Ishikawa (cell line): ENCODE measurements at regions not wholly inside any gene's neighbourhood (a gene's known extent, or its start where the extent isn't known, plus 50 kb on each side); places are given as distances from the start of the nearest gene placed in this dataset.

Experiments
- CEBPB ChIP-seq: IDR thresholded peaks from 2 replicates; pipeline ENCODE4 v1.6.1; 2012
- CREB1 ChIP-seq: IDR thresholded peaks from 2 replicates; pipeline ENCODE4 v1.6.1; 2012; ENCODE audit warnings: low read depth
- EGR1 ChIP-seq: IDR thresholded peaks from 2 replicates; pipeline ENCODE4 v1.6.1; 2012
- EP300 ChIP-seq: IDR thresholded peaks from 2 replicates; pipeline ENCODE4 v1.6.1; 2012; ENCODE audit warnings: borderline replicate concordance
- FOXM1 ChIP-seq: IDR thresholded peaks from 2 replicates; pipeline ENCODE4 v1.6.1; 2012; ENCODE audit warnings: low read depth, borderline replicate concordance
- NFIC ChIP-seq: IDR thresholded peaks from 2 replicates; pipeline ENCODE4 v1.6.1; 2012
- RAD21 ChIP-seq: IDR thresholded peaks from 2 replicates; pipeline ENCODE4 v1.6.1; 2012; ENCODE audit warnings: low read depth
- TAF1 ChIP-seq: IDR thresholded peaks from 2 replicates; pipeline ENCODE4 v1.6.1; 2012; ENCODE audit warnings: low read depth, mild to moderate bottlenecking
- TCF12 ChIP-seq: IDR thresholded peaks from 2 replicates; pipeline ENCODE4 v1.6.1; 2012; ENCODE audit warnings: low read depth
- TEAD4 ChIP-seq: IDR thresholded peaks from 2 replicates; pipeline ENCODE4 v1.6.1; 2012
- YY1 ChIP-seq: IDR thresholded peaks from 2 replicates; pipeline ENCODE4 v1.6.1; 2012; ENCODE audit warnings: low read depth
- ZBTB7A ChIP-seq: IDR thresholded peaks from 2 replicates; pipeline ENCODE4 v1.6.1; 2012; ENCODE audit warnings: low read depth
- TF ChIP-seq, protein P1 (sequence below): IDR thresholded peaks from 2 replicates; pipeline ENCODE4 v1.6.1; 2012
- TF ChIP-seq, protein P2 (sequence below): IDR thresholded peaks from 2 replicates; pipeline ENCODE4 v1.6.1; 2012; ENCODE audit warnings: low read depth, mild to moderate bottlenecking
- TF ChIP-seq, protein P3 (sequence below): IDR thresholded peaks from 2 replicates; pipeline ENCODE4 v1.6.1; 2012

DNA sequence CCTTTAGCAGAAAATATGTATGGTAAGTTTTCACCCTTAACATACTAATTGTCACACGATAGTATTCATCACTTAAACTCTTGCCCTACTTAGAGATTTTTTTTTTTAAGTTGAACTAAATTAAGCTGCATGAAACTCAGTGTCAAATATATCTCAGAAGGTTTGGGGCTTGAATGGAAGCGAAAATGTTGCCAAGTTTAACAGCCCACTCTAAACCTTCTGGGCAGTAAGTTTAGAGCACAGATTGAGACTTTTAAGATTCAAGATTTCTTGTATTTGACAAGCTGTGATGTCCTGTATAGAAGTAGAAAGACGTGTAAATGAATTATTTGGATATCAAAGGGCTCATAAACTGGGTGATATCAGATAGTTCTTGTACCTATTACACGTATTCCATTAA lies 287.3 kb upstream of the FLRT2 start:
- TF ChIP-seq, protein P1, sequence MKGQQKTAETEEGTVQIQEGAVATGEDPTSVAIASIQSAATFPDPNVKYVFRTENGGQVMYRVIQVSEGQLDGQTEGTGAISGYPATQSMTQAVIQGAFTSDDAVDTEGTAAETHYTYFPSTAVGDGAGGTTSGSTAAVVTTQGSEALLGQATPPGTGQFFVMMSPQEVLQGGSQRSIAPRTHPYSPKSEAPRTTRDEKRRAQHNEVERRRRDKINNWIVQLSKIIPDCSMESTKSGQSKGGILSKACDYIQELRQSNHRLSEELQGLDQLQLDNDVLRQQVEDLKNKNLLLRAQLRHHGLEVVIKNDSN: no peak
- TF ChIP-seq YY1: no peak
- TF ChIP-seq, protein P2, sequence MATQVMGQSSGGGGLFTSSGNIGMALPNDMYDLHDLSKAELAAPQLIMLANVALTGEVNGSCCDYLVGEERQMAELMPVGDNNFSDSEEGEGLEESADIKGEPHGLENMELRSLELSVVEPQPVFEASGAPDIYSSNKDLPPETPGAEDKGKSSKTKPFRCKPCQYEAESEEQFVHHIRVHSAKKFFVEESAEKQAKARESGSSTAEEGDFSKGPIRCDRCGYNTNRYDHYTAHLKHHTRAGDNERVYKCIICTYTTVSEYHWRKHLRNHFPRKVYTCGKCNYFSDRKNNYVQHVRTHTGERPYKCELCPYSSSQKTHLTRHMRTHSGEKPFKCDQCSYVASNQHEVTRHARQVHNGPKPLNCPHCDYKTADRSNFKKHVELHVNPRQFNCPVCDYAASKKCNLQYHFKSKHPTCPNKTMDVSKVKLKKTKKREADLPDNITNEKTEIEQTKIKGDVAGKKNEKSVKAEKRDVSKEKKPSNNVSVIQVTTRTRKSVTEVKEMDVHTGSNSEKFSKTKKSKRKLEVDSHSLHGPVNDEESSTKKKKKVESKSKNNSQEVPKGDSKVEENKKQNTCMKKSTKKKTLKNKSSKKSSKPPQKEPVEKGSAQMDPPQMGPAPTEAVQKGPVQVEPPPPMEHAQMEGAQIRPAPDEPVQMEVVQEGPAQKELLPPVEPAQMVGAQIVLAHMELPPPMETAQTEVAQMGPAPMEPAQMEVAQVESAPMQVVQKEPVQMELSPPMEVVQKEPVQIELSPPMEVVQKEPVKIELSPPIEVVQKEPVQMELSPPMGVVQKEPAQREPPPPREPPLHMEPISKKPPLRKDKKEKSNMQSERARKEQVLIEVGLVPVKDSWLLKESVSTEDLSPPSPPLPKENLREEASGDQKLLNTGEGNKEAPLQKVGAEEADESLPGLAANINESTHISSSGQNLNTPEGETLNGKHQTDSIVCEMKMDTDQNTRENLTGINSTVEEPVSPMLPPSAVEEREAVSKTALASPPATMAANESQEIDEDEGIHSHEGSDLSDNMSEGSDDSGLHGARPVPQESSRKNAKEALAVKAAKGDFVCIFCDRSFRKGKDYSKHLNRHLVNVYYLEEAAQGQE: no peak
- TF ChIP-seq FOXM1: no peak
- TF ChIP-seq ZBTB7A: no peak
- no peak for TF ChIP-seq EP300
- TF ChIP-seq CREB1: no peak
- no peak for TF ChIP-seq NFIC
- no peak for TF ChIP-seq EGR1
- TF ChIP-seq RAD21: no peak
- no peak for TF ChIP-seq CEBPB
- no peak for TF ChIP-seq TCF12
- no peak for TF ChIP-seq TAF1
- TF ChIP-seq, protein P3, sequence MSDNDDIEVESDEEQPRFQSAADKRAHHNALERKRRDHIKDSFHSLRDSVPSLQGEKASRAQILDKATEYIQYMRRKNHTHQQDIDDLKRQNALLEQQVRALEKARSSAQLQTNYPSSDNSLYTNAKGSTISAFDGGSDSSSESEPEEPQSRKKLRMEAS: no peak
- no peak for TF ChIP-seq TEAD4

DNA sequence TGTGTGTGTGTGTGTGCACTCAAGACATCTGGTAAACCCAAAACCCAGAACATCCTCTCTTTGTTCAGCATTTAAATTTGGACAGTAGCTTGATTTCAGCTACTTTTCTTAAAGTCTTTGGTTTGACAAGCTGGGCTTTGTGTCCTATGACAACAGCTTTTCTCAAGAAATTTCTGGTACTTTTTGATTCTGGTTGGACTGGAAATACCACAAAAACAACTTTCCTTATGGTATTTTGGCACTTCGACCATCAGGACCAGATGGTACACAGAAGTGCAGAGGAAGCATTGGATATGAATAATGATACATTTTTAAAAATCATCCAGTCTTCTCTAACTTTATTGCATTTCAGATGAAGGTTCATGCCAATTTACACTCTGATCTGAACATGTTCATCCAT lies 286.6 kb upstream of the FLRT2 start:
- TF ChIP-seq CREB1 (no peak), RAD21 (no peak), EGR1 (no peak), EP300 (no peak), NFIC (no peak), TAF1 (no peak), YY1 (no peak), TCF12 (no peak), FOXM1 (no peak)
- TF ChIP-seq, protein P1: no peak

DNA sequence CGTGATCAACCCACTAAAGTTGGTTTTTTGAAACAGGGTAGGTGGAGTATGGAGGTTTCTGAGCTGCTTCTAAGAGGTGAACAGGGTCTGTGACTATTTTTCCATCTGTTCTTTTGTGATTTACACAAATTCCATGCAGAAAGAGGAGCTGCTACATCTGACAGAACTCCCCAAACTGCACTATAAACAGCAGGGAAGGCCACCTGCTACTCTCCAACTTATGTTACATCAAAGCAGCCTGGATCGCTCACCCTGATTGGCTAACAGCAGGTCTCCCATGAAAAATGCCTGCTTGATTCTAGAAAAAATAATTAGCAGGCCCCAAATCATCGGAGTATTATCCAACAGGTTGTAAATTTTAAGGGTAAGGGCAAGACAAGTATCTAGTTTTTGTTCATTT lies 282.9 kb upstream of the FLRT2 start:
- no peak for TF ChIP-seq ZBTB7A
- TF ChIP-seq EP300: 0 out of 2 replicates have a peak, but pooled peaks have one; percentile 16

DNA sequence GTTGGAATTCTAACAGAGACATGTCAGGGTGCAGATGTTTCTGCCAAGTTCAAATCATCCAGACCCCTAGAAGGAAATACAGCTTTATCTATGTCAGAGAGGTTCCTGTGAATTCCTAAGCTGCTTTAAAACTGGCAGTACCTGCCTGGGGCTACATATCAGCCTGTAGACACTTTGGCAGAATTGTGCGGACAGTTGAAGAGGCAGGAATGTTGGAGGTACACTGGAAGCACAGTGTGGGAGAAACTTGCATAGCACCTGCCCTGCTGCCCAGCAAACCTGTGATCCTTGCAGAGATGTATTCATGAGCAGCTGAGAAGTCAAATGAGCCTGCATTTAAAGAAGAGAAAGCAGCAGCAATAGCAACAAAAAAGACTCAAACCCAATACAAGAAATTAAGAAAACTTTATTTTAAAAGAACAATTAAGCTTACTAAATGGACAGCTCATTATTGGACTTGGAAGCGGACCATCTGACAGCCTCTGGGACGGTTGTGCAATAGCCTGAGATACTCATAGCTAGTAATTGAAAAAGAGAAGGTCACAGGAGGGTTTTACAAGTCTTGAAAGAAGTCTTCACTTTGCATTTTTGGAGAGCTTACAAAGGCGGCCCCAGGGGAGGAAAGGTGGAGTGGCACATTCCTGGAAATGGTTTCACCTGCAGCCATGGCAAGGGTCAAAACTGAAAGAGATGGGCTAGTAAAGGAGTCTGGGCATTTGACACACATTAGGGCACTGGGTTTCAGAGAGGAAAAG lies 280.9 kb upstream of the FLRT2 start:
- TF ChIP-seq TEAD4 (peak; percentile 79), TCF12 (no peak), EP300 (peak; percentile 62; the same call in 1 of the 2 replicates), FOXM1 (no peak), CREB1 (no peak), YY1 (no peak), EGR1 (no peak), RAD21 (no peak), ZBTB7A (no peak), TAF1 (no peak), NFIC (peak; percentile 35; the same call in 1 of the 2 replicates), CEBPB (peak; percentile 85)
- TF ChIP-seq, protein P2: no peak
- TF ChIP-seq, protein P3: no peak
- TF ChIP-seq, protein P1: no peak

DNA sequence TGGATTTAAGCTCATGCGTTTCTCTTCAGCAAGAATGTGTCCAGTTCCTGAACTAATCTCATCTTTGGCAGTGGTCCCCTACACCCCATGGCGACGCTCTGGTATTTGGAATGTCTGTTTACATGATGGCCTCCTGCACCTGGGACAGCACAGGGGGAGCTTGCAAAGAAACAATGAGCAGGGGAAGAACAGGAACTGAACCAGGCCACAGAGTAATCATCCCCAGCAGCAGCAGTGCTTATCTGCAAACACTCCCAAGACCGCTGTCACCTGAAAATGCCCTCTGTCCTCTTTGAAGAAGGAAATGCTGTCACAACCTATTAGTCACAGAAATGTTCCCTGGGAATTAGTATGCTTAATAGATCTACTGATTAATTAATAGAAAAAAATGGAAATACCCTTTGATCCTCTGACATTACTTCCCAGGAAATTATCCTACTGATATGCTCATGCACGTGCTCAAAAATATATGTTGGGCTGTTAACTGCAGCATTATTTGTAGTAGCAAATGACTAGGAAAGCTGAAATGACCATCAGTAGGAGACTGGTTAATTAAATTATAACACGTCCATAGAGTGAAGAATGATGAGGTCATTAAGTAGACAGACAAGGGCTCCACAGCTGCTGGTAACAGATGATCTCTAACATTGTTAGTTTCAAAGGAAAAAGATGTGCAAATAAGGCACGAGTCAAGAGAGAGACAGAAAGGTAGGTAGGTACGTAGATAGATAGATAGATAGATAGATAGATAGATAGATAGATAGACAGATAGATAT lies 279.3 kb upstream of the FLRT2 start:
- TF ChIP-seq, protein P1: no peak
- TF ChIP-seq, protein P3: no peak
- TF ChIP-seq EP300 (peak; percentile 59; the same call in 1 of the 2 replicates), TAF1 (no peak), TCF12 (peak; percentile 79), TEAD4 (peak; percentile 63), CREB1 (no peak), CEBPB (no peak), NFIC (peak; percentile 62), EGR1 (no peak), ZBTB7A (no peak), RAD21 (no peak)
- TF ChIP-seq, protein P2: no peak
